CD4-positive, alpha-beta T cell (primary cell): ENCODE measurements at regions not wholly inside any gene's neighbourhood (a gene's known extent, or its start where the extent isn't known, plus 50 kb on each side); places are given as distances from the start of the nearest gene placed in this dataset.

ENCODE experiments used
- ATAC-seq: fragments of 200-7000 bp; cut with Tn5 transposase; one replicate; pipeline ENCODE4 v1.10.0; 2022; ENCODE audit warnings: mild to moderate bottlenecking; ENCODE audit not compliant: poor library complexity
- CTCF ChIA-PET: fragments of 350-600 bp; sonication (Branson Sonifier 250); formaldehyde crosslinking; loops from one replicate; lab custom pipeline; 2021; ENCODE audit warnings: antibody characterized with exemption, inconsistent platforms; lab: Charles Lee
- POLR2A ChIA-PET: fragments of 350-600 bp; sonication (Branson Sonifier 250); formaldehyde crosslinking; loops from one replicate; lab custom pipeline; 2021; ENCODE audit warnings: antibody characterized with exemption, inconsistent platforms; lab: Charles Lee
- DNase-seq, 14 experiments: peaks; one replicate each; pipeline ENCODE4 v3.0.0-alpha.2; 2013 to 2020; ENCODE audit warnings: mixed read lengths in 2 of 14
- H3K27ac ChIP-seq, 2 donors: one replicate each; pipeline versions ENCODE4 v1.5.1 to v1.7.0; 2013; ENCODE audit warnings: low read length in 2 of 2, low read depth in 1 of 2, mild to moderate bottlenecking in 1 of 2
- H3K27me3 ChIP-seq, 2 experiments: 1 replicate in 1 of 2; 2 replicates in 1 of 2; pipeline versions ENCODE4 v1.6.1 to v1.7.0; 2013; ENCODE audit warnings: low read length in 2 of 2, control low read depth in 1 of 2, mild to moderate bottlenecking in 1 of 2, moderate library complexity in 1 of 2; ENCODE audit not compliant: insufficient read depth in 2 of 2, control insufficient read depth in 1 of 2
- H3K36me3 ChIP-seq: one replicate; pipeline ENCODE4 v1.6.1; 2013; ENCODE audit warnings: low read length, control low read depth; ENCODE audit not compliant: insufficient read depth
- H3K4me1 ChIP-seq: one replicate; pipeline ENCODE4 v1.6.1; 2013; ENCODE audit warnings: low read length, control low read depth; ENCODE audit not compliant: insufficient read depth
- H3K4me3 ChIP-seq: one replicate; pipeline ENCODE4 v1.5.1; 2013; ENCODE audit warnings: mild to moderate bottlenecking, low read length, moderate library complexity
- H3K9me3 ChIP-seq, 2 experiments: 1 replicate in 1 of 2; 2 replicates in 1 of 2; pipeline versions ENCODE4 v1.6.1 to v1.7.0; 2013; ENCODE audit warnings: low read length in 2 of 2, mild to moderate bottlenecking in 2 of 2, control low read depth in 1 of 2, moderate library complexity in 1 of 2; ENCODE audit not compliant: control insufficient read depth in 1 of 2, insufficient read depth in 1 of 2
- H3K27ac Mint-ChIP-seq: one replicate; pipeline ENCODE4 v1.8.0; 2020; ENCODE audit warnings: mixed read lengths
- H3K27me3 Mint-ChIP-seq: one replicate; pipeline ENCODE4 v1.8.0; 2021; ENCODE audit warnings: mixed read lengths
- H3K36me3 Mint-ChIP-seq: one replicate; pipeline ENCODE4 v1.8.0; 2021; ENCODE audit warnings: low read depth, mixed read lengths
- H3K4me1 Mint-ChIP-seq: one replicate; pipeline ENCODE4 v1.8.0; 2021; ENCODE audit warnings: low read depth, mixed read lengths
- H3K4me3 Mint-ChIP-seq: one replicate; pipeline ENCODE4 v1.8.0; 2020; ENCODE audit warnings: mild to moderate bottlenecking, mixed read lengths
- H3K9me3 Mint-ChIP-seq: one replicate; pipeline ENCODE4 v1.8.0; 2020; ENCODE audit warnings: mixed read lengths
- intact Hi-C, 2 experiments: fragments of 100-400 bp; cut with DNase I in 1 of 2; cut with micrococcal nuclease in 1 of 2; formaldehyde crosslinking; loops; one replicate each; pipeline versions ENCODE4 v1.15.1 to v1.9.0; 2023 to 2025; cut with DNase I, micrococcal nuclease
- TF ChIP-seq, protein P1 (sequence below): fragments of 200-600 bp; IDR thresholded peaks from one replicate; pipeline ENCODE4 v1.8.0; 2022; ENCODE audit warnings: antibody characterized with exemption, mild to moderate bottlenecking

DNA sequence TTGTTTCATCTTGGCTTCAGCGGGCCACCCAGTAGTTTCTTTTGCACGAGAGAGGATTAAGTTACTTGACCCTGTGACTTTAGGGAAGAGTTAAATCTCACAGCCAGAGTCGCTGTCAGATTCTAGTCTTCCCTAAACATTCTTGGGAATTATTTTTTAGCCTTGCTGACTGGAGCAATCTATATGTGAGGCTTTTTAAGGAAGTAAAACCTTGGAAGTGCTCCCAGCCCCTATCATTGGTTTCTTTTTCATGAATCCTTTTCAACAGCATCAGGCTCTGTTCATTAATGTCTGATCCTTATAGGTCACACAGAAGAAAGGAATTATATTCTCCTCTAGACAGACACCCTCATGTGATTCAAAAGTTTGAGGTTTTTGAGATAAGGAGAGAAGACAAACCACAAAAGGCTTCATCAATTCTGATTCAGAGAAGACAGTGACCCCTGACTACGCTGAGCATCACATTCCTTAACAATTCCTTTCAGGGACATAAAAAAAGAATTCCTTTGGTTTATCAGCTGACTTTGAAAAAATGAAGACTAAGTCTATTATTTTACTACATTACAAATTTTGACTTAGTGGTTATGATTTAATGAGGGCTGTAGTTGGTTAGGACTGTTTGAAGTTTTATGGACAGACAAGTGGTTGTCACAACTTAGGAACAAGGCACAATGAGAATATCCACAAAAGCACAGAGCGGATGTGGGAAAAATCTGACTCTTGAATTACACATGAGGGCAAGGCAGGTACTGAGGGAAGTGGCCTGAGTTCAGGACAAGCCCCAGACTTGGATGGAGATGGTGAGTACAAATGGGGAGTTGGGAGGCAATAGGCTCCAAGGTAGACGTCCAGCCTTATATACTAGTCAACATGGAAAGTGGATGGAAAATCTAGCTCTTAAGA is 171.1 kb upstream of the STT3B start:
- no peak for DNase-seq
- H3K36me3 ChIP-seq: no peaks in the 10 kb centered on the region
- Mint-ChIP-seq H3K36me3 (no peaks in the 10 kb centered on the region), H3K9me3 (no peaks in the 10 kb centered on the region), H3K27me3 (no peaks in the 10 kb centered on the region), H3K27ac (no peak overlapping the region), H3K4me3 (no peak overlapping the region), H3K4me1 (peaks cover 36% of the 10 kb centered on the region)
- no peak overlapping the region for H3K4me3 ChIP-seq
- H3K27me3 ChIP-seq: no peaks in the 10 kb centered on the region
- POLR2A ChIA-PET: no interaction called here
- ATAC-seq: no peak
- CTCF ChIA-PET: no interaction called here
- no peaks in the 10 kb centered on the region for H3K4me1 ChIP-seq
- no peak overlapping the region for H3K27ac ChIP-seq
- intact Hi-C loops: no loop called here
- peaks cover 0 to 4% of the 10 kb centered on the region in 2 experiments for H3K9me3 ChIP-seq
- TF ChIP-seq, protein P1, sequence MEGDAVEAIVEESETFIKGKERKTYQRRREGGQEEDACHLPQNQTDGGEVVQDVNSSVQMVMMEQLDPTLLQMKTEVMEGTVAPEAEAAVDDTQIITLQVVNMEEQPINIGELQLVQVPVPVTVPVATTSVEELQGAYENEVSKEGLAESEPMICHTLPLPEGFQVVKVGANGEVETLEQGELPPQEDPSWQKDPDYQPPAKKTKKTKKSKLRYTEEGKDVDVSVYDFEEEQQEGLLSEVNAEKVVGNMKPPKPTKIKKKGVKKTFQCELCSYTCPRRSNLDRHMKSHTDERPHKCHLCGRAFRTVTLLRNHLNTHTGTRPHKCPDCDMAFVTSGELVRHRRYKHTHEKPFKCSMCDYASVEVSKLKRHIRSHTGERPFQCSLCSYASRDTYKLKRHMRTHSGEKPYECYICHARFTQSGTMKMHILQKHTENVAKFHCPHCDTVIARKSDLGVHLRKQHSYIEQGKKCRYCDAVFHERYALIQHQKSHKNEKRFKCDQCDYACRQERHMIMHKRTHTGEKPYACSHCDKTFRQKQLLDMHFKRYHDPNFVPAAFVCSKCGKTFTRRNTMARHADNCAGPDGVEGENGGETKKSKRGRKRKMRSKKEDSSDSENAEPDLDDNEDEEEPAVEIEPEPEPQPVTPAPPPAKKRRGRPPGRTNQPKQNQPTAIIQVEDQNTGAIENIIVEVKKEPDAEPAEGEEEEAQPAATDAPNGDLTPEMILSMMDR: no peak

DNA sequence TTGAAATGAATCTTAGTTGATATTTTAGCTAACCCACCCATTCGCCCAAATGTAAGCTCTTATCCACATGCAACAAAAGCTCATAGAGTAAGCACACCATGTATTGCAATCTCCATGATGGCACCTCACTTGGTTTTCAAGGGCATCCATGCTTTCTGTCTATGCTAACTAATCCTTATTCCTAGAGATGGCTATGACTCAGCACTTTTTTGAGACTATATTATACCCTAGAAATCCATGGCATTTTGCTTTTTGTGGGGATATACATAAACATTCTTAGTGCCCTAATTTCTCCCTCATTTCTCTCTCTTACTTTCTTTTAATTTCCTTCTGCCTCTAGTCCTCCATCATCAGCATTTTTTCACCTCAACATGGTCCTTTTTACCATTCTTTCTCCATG is 168.5 kb upstream of the STT3B start:
- ATAC-seq (no peak), DNase-seq (no peak)
- TF ChIP-seq, protein P1: no peak
- Histone ChIP-seq H3K9me3 (no peaks in the 10 kb centered on the region), H3K27ac (no peak overlapping the region), H3K27me3 (no peaks in the 10 kb centered on the region), H3K4me1 (no peaks in the 10 kb centered on the region), H3K4me3 (no peak overlapping the region), H3K36me3 (no peaks in the 10 kb centered on the region)
- Mint-ChIP-seq H3K4me1 (peaks cover 24% of the 10 kb centered on the region), H3K4me3 (no peak overlapping the region), H3K27me3 (no peaks in the 10 kb centered on the region), H3K9me3 (no peaks in the 10 kb centered on the region), H3K27ac (no peak overlapping the region), H3K36me3 (no peaks in the 10 kb centered on the region)
- intact Hi-C loops: loop anchor here in 1 of 2 experiments (1.0 kb wide), 1 partner anchor 18 kb away; no protein-coding TSS in a partner anchor
- CTCF ChIA-PET: no interaction called here
- POLR2A ChIA-PET: no interaction called here

DNA sequence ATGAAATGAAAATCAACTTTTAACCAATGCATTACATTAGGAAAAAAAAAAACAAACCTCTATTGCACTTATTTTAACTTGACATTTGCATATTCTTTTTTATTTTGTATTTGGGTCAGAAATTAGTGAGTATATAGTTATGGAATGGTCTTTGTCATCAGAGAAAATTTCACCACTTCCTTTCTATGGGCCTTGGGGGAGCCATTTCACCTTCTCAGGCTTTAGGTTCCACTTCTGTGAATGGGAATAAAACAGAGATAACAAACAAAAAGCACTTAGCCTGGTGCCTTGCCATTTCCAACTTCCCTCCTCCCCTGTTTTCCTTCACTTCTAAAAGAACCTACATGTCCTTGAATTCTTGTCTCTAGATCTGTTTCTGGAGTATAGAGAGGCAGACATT is 168.0 kb upstream of the STT3B start:
- Histone ChIP-seq H3K27me3 (no peaks in the 10 kb centered on the region), H3K4me1 (no peaks in the 10 kb centered on the region), H3K9me3 (no peaks in the 10 kb centered on the region), H3K27ac (no peak overlapping the region), H3K4me3 (no peak overlapping the region), H3K36me3 (no peaks in the 10 kb centered on the region)
- no peak overlapping the region for H3K4me3 Mint-ChIP-seq
- ChIA-PET CTCF (no interaction called here), POLR2A (interaction anchor here (1.0 kb wide), 1 partner anchor 168 kb away, joined by 4 read pairs; the partner anchor contains the start of gene STT3B)
- H3K36me3 Mint-ChIP-seq: no peaks in the 10 kb centered on the region
- TF ChIP-seq, protein P1: no peak
- no peak for DNase-seq
- intact Hi-C loops: loop anchor here in 1 of 2 experiments (1.0 kb wide), 1 partner anchor 18 kb away; no protein-coding TSS in a partner anchor
- H3K27ac Mint-ChIP-seq: no peak overlapping the region
- ATAC-seq: no peak
- peaks cover 24% of the 10 kb centered on the region for H3K4me1 Mint-ChIP-seq
- no peaks in the 10 kb centered on the region for H3K9me3 Mint-ChIP-seq
- no peaks in the 10 kb centered on the region for H3K27me3 Mint-ChIP-seq
